Suppressor macrophage (primary cell): ENCODE measurements at regions not wholly inside any gene's neighbourhood (a gene's known extent, or its start where the extent isn't known, plus 50 kb on each side); places are given as distances from the start of the nearest gene placed in this dataset.
"Not testable (repeated sequence)": the region's sequence is repeated elsewhere in the genome, so short reads cannot be mapped to it uniquely, and the experiment has no call there.

Experiments
- DNase-seq, 4 experiments: peaks; one replicate each; pipeline ENCODE4 v3.0.0-alpha.2; 2020 to 2022

DNA sequence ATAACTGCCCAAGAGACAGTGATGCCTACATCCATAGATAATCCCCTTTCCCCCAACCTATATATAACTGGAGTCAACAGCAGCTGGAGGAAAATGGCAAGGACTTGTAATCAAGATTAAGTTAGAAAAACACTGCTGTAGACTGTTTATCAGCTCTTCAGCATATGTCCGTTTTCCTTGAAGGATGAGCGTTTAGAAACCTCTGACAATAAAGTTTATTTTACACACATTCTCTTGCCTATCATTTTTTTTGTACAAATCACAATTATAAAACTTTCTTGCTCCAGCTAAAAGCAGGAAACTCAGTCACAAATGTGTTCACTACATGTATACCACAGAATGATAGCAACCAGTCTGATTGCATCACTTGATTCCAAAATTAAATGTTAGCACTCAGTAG is 50.8 kb downstream of the PPIAL4G start:
- DNase-seq: not testable (repeated sequence)

DNA sequence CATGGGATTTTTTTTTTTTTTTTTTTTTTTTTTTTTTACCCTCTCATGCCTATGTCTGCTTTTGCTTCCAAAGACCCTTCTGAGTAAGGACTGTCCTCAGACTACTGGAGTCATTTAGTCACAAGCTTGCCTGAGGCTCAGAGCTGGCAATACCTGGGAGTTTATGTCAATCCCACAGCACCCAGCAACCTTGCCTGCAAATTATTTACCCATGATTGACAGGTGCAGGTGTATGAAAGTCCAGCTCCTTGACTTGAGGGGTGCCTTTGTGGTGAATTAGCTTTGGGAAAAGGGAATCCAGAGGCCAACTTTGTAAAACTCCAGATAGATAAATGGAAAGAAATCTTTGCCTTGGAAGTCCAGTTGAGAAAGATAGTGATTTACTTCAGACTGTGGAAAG is 53.2 kb downstream of the PPIAL4G start:
- not testable (repeated sequence) for DNase-seq

DNA sequence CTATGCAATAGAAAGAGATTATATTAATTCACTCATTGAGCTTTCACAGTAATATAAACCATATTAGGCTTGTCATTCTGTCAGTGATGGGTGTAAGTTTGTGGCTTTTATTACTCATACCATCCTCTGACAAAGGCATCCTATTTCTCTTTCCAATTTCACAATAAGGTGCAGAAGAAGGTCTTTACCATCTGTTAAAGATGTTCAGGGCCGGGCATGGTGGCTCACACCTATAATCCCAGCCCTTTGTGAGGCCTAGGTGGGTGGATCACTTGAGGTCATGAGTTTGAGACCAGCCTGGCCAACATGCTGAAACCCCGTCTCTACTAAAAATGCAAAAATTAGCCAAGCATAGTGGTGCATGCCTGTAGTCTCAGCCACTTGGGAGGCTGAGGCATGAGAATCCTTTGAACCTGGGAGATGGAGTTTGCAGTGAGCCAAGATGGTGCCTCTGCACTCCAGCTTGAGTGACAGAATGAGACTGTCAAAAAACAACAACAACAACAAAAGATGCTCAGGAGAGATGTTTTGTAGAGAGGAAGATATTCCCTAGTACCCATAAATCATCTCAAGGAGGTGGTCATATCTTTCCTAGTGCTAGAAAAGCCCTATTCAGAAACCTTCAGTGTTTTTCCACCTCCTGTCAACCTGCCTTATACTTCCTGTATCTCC is 56.0 kb downstream of the PPIAL4G start:
- DNase-seq: not testable (repeated sequence)

DNA sequence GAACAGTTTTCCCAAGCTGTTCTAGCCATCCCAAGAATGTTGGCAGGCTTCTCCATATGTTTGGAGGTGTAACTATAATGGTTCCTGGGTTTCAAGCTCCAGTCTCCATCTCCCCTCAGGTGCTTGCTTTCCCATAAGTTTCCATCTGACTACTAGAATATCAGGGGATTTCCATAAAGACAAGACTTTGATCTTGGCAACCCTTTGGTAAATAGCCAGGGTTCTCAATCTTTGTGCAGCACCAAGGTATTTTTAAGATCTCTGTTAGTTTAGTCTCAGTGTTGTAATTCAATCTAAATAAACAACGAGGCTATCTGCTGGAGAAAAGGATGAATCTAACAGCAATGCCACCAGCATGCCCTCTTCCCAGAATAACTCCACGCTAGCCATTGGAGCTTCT is 56.7 kb downstream of the PPIAL4G start:
- not testable (repeated sequence) for DNase-seq

DNA sequence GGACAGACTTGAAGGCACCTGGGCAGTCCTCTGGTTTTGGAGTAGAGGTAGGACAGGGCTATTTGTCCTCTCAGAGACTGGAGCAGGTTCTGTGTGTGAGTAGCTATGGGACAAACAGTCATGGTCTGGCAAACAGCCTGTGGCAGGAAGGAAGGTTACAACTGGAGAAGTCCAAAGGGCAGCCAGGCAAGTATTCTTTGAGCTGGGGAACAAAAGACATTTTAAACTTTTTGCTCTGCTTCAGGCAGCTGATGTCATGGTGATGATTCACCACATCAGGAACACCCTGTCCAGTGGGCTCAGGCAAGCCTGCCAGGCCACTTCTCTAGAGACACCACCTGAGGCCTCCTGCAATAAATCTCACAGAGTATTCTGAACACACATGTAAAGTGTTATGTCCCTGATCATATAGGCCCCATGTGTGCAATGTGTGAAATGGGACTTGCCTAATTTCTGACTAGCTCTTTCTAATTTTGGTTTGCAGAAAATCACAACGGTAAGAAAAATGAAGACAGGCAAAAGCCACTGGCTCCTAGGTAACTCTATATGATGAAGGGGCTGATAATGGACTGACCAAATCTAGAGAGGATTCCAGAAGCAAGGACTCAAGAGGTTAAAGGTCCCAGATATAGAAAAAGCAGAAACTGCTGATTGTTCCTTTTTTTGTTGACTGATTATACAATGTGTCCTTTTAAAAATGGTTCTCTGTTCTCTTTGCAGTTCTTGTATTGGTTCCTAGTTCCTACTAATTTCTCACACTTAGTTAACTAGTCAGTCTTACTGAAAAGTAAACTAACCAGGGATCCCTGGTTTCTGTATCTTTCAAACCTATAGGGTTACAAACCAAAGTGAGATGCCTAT is 58.7 kb downstream of the PPIAL4G start:
- peak; percentile 55 to 80 (median 62) for DNase-seq

DNA sequence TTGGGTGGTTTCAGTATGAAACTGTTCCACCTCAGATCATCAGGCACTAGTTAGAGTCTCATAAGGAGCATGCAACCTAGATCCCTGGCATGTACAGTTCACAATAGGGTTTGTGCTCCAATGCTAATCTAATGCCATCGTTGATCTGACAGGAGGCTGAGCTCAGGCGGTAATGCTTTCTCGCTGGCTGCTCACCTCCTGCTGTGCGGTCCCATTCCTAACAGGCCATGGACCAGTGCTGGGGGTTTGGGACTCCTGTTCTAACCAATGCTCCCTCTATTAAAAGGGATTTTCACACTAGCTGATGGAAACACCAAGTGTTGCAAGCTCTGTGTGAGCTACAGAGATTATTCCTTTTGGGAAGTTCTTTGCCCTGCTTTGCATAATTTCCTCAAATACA is 60.2 kb downstream of the PPIAL4G start:
- not testable (repeated sequence) for DNase-seq

DNA sequence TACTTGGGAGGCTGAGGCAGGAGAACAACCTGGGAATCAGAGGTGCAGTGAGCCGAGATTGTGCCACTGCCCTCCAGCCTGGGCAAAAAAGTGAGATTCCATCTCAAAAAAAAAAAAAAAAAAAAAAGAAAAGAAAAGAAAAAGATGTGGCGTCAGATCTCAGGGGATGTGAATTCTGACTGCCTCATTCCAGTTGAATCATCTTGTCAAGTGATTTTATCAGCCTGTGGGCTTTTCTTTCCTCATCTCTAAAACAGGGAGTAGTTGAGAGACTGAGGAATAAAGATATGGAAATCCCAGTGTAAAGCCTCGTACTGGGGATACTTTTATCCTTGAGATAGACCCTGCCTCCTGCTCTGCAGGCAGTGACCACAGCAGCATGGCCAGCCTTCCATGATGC is 65.9 kb downstream of the PPIAL4G start:
- not testable (repeated sequence) for DNase-seq

DNA sequence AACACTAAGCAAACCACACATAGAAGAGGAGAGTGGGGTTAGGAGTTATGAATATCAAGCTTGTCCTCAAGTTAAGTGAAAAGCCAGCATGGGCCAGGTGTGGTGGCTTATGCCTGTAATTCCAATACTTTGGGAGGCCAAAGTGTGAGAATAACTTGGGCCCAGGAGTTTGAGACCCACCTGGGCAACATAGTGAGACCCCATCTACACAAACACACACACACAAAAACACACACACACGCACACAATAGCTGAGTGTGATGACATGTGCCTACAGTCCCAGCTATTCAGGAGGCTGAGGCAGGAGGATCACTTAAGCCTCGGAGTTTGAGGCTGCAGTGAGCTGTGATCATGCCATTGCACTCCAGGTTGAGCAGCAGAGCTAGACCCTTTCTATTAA is 69.7 kb downstream of the PPIAL4G start:
- DNase-seq: not testable (repeated sequence)

DNA sequence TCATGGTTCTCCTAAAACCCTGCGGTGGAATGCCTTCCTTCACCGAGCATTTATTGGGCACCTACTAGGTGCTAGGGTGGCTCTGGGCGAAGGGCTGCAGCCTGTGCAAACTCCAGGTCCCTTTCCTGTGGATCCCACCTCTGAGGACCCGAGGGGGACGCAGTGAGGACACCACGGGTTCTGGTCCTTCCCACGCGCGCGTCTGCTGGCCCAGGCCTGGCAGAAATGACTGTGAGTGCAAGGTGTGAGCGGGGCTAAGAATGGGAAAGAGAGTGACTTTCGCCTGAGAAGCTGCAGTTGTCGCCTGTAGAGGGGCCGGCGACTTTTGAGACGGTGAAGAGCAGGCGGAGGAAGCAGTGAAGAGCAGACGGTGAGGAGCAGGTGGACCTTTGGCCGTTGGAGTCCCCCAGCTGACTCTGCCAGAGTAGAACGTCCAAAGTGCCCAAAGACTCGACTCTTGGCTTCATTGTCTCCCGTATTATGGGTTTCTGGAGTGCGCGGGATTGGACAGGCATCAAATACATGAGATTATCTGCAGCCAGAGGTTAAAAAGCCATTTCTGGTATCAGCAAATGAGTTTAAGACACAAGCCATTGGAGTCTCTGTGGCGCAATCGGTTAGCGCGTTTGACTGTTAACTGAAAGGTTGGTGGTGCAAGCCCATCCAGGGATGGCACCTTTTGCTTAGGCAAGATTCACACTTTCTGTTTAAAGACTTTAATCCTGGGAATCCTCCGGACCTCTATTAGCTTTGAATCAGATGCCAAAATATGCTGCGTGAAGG is 78.1 kb downstream of the PPIAL4G start:
- not testable (repeated sequence) for DNase-seq

DNA sequence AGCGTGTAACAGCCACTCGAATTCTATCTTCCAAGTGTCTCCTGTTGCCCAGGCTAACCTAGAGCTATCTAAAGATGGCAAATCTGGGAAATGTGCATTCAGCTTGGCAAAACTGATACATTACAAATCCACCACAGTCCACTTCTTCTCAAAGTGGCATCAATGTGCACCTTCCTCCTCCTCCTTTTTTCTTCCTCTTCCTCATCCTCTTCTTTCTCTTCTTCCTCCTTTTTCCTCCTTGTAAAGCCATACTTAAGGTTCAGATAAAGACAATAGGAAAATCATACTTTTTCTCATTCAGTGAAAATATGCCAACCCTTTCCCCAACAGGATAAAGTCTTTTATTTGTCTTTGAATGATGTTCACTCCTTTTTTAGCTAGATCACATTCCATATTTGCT is 79.2 kb downstream of the PPIAL4G start:
- not testable (repeated sequence) for DNase-seq

DNA sequence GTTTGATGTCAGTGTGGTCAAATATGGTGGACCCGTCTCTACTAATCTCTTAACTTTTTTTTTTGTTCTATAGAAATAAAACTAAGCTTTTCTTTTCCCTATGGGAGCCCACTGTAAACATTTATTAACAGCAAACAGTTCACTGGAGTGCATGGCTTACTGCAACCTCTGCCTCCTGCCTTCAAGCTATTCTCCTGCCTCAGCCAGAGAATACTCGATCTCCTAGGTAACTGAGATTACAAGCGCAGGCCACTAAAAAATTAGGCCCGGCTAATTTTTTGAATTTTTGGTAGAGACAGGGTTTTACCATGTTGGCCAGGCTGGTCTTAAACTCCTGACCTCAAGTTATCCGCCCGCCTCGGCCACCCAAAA is 80.0 kb downstream of the PPIAL4G start:
- DNase-seq: not testable (repeated sequence)

DNA sequence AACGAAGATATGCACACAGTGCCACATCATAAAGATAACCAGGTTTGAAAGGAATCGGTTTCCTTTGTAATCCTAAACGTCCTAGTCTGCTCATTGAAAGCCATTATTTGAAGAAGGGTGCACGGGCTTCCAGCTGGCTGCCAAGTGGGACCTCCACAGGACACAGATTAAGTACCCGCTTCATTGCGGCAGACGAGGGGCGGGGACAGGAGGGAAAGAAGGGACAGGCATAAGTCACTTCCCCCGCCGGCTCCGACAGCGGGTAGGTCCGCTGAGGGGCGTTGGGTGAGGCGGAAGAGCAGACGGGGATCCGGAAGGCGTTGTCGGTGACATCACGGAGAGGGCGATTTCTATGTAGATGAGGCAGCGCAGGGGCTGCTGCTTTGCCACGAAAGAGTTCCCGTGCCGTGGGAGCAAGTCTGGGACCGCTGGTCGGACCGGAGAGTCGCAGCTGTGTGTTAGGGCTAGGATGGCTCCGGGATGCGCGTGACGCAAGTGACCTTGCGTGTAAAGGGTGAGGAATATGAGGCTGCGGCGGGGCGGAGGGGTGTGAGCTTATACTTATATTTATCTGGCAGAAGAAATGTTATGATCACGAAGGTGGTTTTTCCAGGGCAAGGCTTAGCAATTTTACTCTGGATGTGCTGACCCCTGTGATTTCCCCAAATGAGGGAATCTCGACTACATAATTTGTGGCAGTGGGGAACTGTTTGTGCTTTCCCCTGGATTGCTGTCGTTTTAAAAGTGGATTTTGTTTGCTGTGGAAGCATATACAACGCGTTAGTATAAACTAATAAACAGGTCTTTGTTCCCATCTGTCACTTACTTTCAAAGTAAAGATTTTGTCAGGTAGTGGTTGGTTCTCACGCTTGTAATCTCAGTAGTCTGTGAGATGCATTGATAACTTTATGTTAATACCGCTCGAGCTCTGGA is 80.7 kb downstream of the PPIAL4G start:
- DNase-seq: peak; percentile 81 to 92 (median 89)

DNA sequence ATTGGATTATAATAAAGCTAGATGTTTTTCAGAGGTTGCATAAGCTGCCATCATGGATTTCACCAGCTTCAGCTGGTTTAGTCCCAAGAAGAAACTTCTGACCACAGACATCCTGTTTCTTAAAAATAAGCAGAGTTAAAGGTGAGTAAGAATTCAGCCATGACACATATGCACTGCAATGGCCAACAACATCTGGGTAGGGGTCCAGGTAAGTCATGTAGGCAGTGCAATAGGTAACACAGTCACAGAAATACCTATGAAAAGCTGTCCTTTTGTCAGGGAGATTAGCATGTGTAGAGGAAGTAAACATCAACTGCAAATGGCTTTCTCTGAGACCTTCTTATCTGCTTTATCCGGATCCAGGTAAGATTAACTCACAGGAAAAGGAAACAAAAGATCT is 85.6 kb downstream of the PPIAL4G start:
- DNase-seq: not testable (repeated sequence)

DNA sequence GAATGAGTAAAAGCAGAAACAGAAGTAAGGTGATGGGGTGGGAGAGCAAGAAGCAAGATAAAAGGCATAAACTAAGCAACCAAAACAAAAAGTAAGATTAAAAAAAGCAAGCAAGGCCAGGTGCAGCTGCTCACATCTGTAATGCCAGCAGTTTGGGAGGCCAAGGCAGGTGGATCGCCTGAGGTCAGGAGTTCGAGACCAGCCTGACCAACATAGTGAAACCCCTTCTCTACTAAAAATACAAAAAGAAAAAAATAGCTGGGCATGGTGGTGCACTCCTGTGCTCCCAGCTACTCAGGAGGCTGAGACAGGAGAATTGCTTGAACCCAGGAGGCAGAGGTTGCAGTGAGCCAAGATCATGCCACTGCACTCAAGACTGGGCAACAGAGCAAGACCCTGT is 90.6 kb downstream of the PPIAL4G start:
- not testable (repeated sequence) for DNase-seq

DNA sequence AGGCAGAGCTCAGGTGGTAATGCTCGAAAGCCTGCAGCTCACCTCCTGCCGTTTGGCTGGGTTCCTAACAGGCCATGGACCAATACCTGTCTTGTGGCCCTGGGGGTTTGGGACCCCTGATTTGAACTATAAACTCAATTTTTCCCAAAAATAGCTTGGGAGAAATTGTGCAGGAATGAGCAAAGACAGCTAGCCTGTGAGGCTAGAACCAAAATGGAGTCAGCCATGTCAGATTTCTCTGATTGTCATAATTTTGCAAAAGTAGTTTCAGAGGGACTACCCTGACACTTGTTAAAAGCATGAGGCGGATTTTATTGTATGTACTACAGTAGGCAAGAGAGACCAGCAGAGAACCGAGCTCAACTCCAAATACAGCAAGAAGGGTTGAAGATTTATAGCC is 91.8 kb downstream of the PPIAL4G start:
- not testable (repeated sequence) for DNase-seq

DNA sequence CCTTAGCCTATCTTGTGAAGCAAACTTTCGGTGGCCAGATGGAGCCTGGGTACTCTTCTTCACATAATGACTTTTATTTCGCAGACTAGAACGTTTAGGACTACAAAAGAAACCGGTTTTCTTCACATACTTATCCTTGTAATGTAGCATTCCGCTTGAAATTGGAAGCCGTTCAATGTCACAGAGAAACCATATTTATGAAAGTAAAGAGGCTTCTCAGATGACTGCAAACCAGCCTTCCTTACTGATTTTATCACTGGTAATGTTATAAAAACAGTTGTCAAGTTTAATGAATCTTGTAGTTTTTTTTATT is 94.1 kb downstream of the PPIAL4G start:
- DNase-seq: no peak

DNA sequence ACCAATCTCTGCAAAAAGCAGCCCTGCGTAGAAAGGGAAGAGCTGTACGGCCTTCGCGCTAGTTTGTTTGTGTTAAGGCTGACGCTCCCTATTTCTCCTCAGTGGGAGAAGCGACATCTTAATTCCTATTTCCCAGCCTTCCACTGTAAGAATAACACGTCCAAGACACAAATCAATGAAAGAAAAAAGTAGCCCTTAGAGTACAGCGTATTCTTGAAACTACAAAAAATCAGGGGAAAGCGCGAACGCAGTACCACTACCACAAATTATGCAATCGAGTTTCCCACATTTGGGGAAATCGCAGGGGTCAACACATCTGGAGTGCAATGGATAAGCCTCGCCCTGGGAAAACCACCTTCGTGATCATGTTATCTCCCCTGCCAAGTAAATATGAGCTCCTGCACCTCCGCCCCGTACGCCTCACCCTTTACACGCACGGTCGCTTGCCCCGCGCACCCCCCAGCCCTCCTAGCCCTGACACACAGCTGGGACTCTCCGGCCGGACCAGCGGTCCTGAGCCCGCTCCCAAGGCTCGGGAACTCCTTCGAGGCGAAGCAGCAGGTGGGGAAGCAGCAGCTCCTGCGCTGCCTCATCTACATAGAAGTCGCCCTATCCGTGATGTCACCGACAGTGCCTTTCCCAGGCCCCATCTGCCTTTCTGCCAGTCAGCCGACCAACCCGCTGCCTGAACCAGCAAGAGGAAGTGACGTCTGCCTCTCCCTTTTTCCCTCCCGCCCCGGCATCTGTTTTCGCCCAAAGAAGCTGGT is 94.7 kb downstream of the PPIAL4G start:
- peak; percentile 89 to 92 (median 90) for DNase-seq

DNA sequence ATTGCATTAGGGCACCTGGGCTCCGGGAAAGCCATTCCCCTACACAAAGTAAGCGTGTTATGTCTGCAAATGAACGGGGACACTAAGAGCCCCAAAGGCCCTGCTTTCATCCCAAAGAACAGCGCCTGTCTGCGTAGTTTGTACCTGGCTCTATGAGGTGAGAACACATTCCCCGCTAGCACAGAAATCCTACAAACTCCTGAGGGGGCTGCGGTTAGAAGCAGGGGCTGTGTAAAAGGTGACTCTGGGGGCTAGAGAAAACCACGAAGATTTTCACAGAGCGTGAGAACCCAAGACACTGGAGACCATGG is 95.2 kb downstream of the PPIAL4G start:
- not testable (repeated sequence) for DNase-seq

DNA sequence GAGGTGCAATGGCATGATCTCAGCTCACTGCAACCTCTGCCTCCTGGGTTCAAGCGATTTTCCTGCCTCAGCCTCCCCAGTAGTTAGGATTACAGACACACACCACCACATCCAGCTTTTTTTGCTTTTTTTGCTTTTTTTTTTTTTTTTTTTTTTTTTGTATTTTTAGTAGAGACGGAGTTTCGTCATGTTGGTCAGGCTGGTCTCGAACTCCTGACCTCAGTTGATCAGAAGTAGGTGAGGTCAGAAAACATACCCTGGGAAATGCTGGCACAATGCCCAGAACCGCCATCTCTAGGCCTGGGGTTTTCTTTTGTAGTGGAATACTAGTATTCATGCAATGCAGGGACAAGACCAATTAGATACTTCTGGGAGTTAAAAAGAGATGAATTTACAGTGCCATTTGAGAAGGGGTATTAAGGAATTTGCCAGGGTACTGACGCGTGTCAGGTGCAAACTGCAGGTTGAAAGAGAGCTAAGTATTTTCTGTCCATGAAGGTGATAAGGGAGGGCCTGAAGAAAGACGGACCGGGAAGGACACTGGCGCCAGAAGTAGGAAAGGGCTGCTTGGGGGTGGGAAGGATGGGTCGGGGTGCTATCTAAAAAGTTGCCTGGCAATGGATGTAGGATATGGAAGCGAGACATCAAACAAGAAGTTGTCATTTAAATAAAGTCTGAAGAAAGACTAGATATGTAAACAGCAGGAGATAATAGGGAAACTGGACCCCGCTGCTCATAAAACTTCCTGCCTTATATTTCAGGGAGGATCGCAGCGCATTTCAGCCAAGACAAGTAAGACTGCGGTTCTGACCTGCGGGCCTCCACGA is 95.8 kb downstream of the PPIAL4G start:
- not testable (repeated sequence) for DNase-seq

DNA sequence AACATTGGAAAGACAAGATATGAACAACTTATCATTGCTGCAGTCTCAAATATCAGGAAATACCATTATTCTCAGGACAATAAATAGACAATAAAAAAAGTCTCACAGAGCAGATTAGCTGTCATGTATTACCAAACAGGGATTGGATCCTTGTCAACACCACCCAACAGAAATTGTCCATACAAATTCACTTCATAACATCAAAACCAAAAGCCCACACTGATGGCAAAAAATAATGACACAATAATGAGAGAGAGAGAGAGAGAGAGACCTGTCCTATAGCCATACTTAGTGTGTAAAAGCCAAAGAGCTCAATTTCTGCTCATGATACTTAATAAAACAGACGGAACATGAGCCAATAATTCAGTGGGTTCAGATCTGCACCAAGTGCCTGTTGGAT is 96.5 kb downstream of the PPIAL4G start:
- no peak for DNase-seq

DNA sequence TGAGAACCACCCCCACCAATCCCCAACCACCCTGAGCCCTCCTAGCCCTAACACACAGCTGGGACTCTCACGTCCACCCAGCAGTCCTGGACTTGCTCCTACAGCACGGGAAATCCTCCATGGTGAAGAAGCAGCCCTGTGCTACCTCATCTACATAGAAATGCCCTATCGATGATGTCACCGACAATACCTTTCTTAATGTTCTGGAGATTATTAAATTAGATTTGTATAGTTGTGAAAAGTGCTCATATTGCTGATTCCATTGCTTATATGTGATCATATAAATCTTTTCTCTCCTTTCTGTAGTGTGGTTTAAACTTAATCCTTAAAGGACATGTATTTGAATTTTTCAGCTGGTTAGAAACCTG is 97.1 kb downstream of the PPIAL4G start:
- not testable (repeated sequence) for DNase-seq
